A673 (cell line): ENCODE measurements at regions not wholly inside any gene's neighbourhood (a gene's known extent, or its start where the extent isn't known, plus 50 kb on each side); places are given as distances from the start of the nearest gene placed in this dataset.

Experiments used
- CTCF ChIP-seq: fragments of 300-800, 200-600 bp; sonication (generic); conservative IDR thresholded peaks from 2 replicates; pipeline ENCODE4 v1.5.1; 2017; ENCODE audit warnings: low read depth, mild to moderate bottlenecking, antibody characterized with exemption, low read length, moderate library complexity, mixed read lengths
- EZH2 ChIP-seq: fragments of 200-600 bp; sonication (generic); IDR thresholded peaks from 2 replicates; pipeline ENCODE4 v1.6.1; 2017; ENCODE audit warnings: borderline replicate concordance, low read depth, mild to moderate bottlenecking, mixed read lengths, antibody characterized with exemption, low read length; ENCODE audit not compliant: poor library complexity, severe bottlenecking

GRCh38 chr13:99648066-99648665, 146.9 kb downstream of the TM9SF2 start:
- TF ChIP-seq CTCF (no peak), EZH2 (no peak)
